ENCODE measurements at regions not wholly inside any gene's neighbourhood (a gene's known extent, or its start where the extent isn't known, plus 50 kb on each side); places are given as distances from the start of the nearest gene placed in this dataset.

DNA sequence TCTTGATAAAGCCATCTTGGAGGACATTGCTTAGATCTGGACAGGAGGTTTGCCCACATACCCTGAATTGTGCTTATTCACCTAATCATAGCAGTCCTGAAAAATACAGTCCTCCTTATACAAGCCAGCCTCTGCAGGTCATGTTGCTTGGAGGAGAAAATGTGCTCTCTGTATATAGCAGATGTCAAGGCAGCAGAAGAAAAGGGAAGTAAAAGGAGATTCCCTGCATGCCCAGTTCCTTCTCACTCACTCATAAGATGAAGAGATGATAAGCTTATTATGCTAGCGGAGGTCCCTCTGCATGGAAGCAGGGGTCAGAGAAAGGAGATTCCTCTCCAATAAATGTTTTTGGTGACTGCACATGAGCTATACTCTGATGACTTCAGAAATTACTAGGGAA is 458.8 kb upstream of the ZMIZ1 start:
- WGBS, 2 donors, result 86 to 89% methylated on average over 1 of the region's 1 CpG
- intact Hi-C loops (cut with DNase I), result no loop called here
- TF ChIP-seq, protein P1, sequence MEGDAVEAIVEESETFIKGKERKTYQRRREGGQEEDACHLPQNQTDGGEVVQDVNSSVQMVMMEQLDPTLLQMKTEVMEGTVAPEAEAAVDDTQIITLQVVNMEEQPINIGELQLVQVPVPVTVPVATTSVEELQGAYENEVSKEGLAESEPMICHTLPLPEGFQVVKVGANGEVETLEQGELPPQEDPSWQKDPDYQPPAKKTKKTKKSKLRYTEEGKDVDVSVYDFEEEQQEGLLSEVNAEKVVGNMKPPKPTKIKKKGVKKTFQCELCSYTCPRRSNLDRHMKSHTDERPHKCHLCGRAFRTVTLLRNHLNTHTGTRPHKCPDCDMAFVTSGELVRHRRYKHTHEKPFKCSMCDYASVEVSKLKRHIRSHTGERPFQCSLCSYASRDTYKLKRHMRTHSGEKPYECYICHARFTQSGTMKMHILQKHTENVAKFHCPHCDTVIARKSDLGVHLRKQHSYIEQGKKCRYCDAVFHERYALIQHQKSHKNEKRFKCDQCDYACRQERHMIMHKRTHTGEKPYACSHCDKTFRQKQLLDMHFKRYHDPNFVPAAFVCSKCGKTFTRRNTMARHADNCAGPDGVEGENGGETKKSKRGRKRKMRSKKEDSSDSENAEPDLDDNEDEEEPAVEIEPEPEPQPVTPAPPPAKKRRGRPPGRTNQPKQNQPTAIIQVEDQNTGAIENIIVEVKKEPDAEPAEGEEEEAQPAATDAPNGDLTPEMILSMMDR (IDR thresholded peaks at IDR 0.05), result no peak
- H3K27ac ChIP-seq, result no peak overlapping the region
- no peaks in the 10 kb centered on the region for H3K4me1 ChIP-seq
- H3K36me3 ChIP-seq, result no peaks in the 10 kb centered on the region
- DNase-seq, result no peak
- H3K4me3 ChIP-seq, result no peak overlapping the region
- H3K9me3 ChIP-seq, result peaks cover 0 to 22% (median 8%) of the 10 kb centered on the region in 11 donors
- no peaks in the 10 kb centered on the region for H3K27me3 ChIP-seq
- ATAC-seq, result no peak

DNA sequence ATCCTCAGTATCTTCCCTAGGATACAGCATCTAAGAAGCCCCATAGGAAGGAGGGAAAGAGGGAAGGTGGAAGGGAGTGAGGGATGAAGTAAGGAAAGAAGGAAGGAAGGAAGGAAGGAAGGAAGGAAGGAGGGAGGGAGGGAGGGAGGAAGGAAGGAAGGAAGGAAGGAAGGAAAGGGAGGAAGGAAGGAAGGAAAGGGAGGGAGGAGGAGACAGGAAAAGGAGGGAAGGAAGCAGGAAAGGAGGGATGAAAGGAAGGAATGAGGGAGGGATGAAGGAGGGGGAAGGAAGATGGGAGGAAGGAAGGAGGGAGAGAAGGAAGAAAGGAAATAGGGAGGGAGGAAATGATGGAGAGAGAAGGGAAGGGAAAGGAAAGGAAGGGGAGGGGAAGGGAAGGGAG is 455.6 kb upstream of the ZMIZ1 start:
- no peak overlapping the region for H3K4me3 ChIP-seq
- peaks cover 0 to 17% (median 8%) of the 10 kb centered on the region in 11 donors for H3K9me3 ChIP-seq
- TF ChIP-seq, protein P1 (IDR thresholded peaks at IDR 0.05), result no peak
- H3K36me3 ChIP-seq, result no peaks in the 10 kb centered on the region
- ATAC-seq (no peak), DNase-seq (no peak)
- peaks cover 0 to 9% (median 3%) of the 10 kb centered on the region in 9 donors for H3K4me1 ChIP-seq
- peaks cover 0 to 3% (median 0%) of the 10 kb centered on the region in 7 donors for H3K27me3 ChIP-seq
- intact Hi-C loops (cut with DNase I), result no loop called here
- no peak overlapping the region for H3K27ac ChIP-seq

DNA sequence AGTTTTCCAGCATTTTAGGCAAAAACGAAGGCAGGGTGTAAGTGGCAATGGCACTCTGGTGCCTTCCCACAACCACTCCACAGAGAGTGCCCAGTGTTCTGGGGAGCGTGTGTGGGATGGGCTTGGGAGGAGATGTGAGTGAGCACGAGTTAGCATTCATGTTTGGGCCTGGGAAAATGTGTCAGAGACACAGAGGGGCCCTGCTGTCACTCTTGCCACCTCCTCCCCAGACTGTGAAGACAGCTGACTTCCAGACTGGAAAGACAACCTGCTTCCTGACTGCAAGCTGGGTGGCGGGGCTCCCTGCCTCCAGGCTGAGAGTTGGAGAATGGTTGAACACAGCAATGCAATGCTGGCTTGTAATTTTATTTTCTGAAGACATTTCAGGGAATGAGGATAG is 454.5 kb upstream of the ZMIZ1 start:
- Histone ChIP-seq H3K27ac (no peak overlapping the region), H3K27me3 (peaks cover 0 to 3% (median 0%) of the 10 kb centered on the region in 7 donors), H3K4me3 (no peak overlapping the region), H3K9me3 (peaks cover 0 to 10% (median under 1%) of the 10 kb centered on the region in 11 donors), H3K36me3 (no peaks in the 10 kb centered on the region), H3K4me1 (peaks cover 0 to 9% (median 3%) of the 10 kb centered on the region in 9 donors)
- ATAC-seq (no peak), DNase-seq (no peak)
- intact Hi-C loops (cut with DNase I), result no loop called here
- TF ChIP-seq, protein P1 (IDR thresholded peaks at IDR 0.05), result no peak
- 84% methylated on average over 4 of the region's 4 CpGs for WGBS, 2 donors

DNA sequence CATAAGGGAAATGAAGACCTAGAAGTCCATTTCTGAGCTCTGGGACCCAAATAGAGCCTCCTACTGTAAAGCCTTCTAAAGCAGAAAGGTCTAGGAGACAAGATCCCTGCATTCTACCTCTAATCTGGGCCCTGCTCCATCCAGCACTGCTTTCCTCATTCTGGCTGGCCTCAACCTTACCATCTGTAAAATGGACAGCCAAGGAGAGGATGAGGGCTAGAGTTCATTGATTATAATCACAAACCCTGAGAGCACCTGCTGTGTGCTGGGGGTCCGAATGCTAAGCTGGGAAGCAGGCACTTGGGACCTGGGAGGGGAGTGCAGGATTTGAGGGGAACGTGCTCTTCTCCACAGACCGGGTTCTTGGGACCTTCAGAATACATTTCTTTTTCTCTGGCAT is 454.0 kb upstream of the ZMIZ1 start:
- Histone ChIP-seq H3K4me3 (no peak overlapping the region), H3K9me3 (peaks cover 0 to 5% (median 0%) of the 10 kb centered on the region in 11 donors), H3K4me1 (peaks cover 0 to 9% (median 3%) of the 10 kb centered on the region in 9 donors), H3K27ac (no peak overlapping the region), H3K36me3 (no peaks in the 10 kb centered on the region), H3K27me3 (peaks cover 0 to 3% (median 0%) of the 10 kb centered on the region in 7 donors)
- no peak for ATAC-seq
- 96 to 97% methylated on average over 3 of the region's 3 CpGs for WGBS, 2 donors
- TF ChIP-seq, protein P1 (IDR thresholded peaks at IDR 0.05), result no peak
- DNase-seq, result no peak
- intact Hi-C loops (cut with DNase I), result no loop called here
